ENCODE measurements at regions not wholly inside any gene's neighbourhood (a gene's known extent, or its start where the extent isn't known, plus 50 kb on each side); places are given as distances from the start of the nearest gene placed in this dataset.
"Not testable (repeated sequence)": the region's sequence is repeated elsewhere in the genome, so short reads cannot be mapped to it uniquely, and the experiment has no call there.

GRCh38 chr1:867550-867949 is 56.2 kb upstream of the SAMD11 start:
- H3K4me1 ChIP-seq (ENCODE audit: control insufficient read depth, insufficient read depth, low read length); CTCF ChIA-PET; H2AFZ ChIP-seq (replicated peaks; ENCODE audit: low read length, poor library complexity); H3K36me3 ChIP-seq (ENCODE audit: control insufficient read depth, insufficient read depth, low read length); H4K91ac ChIP-seq (ENCODE audit: insufficient read depth, low read depth, low read length); H3K14ac ChIP-seq (replicated peaks; ENCODE audit: low read depth, low read length); ATAC-seq (ENCODE audit: low read depth); intact Hi-C loops (cut with micrococcal nuclease); in situ Hi-C loops (cut with MboI; ENCODE audit: low sequenced_read_pairs); H3K4ac ChIP-seq (ENCODE audit: low read depth, low read length); H2BK5ac ChIP-seq (ENCODE audit: low read depth, low read length, poor library complexity, severe bottlenecking); H3K27ac ChIP-seq (ENCODE audit: insufficient read depth, low read length); H2BK20ac ChIP-seq (ENCODE audit: low read depth, low read length); H2AK5ac ChIP-seq (ENCODE audit: low read depth, low read length); H3K56ac ChIP-seq (ENCODE audit: extremely low read depth, insufficient read depth, low read length); H2BK120ac ChIP-seq (ENCODE audit: low read depth, low read length); H3K4me2 ChIP-seq (ENCODE audit: low read depth, low read length); H3K9ac ChIP-seq (ENCODE audit: low read depth, low read length); POLR2A ChIA-PET (ENCODE audit: unreplicated experiment); H3K9me3 ChIP-seq (ENCODE audit: control insufficient read depth, insufficient read depth, low read length); H2BK15ac ChIP-seq (ENCODE audit: low read depth, low read length); H3K9me1 ChIP-seq (ENCODE audit: insufficient read depth, low read length); H2AK9ac ChIP-seq (replicated peaks; ENCODE audit: low read depth, low read length, poor library complexity); H3K79me1 ChIP-seq (ENCODE audit: low read depth in 1 of 2, low read length in 2 of 2); dilution Hi-C loops (cut with HindIII; ENCODE audit: low sequenced_read_pairs, unreplicated experiment); H4K20me1 ChIP-seq (ENCODE audit: insufficient read depth, low read length); H4K5ac ChIP-seq (ENCODE audit: low read depth, low read length); BruUV-seq (replicated peaks); H4K8ac ChIP-seq (ENCODE audit: low read depth in 2 of 2, low read length in 2 of 2); H3K18ac ChIP-seq (ENCODE audit: low read depth, low read length); H3K23ac ChIP-seq (ENCODE audit: low read depth, low read length); H3K4me3 ChIP-seq (ENCODE audit: insufficient read depth, low read depth, low read length): not testable (repeated sequence)
- peaks cover 31% of the 10 kb centered on the region for H3K27me3 ChIP-seq (ENCODE audit: control insufficient read depth, insufficient read depth, low read length)
- WGBS, 2 experiments (ENCODE audit: extremely low coverage in 2 of 2, insufficient read length in 1 of 2), result no CpG with 5 or more reads among the region's 4 CpGs
- DNase-seq, result peak; percentile 37
- TF ChIP-seq CEBPB (IDR thresholded peaks at IDR 0.05; ENCODE audit: low read depth, low read length), result peak; percentile 11; the same call in 1 of the 2 replicates
